Calu3 (cell line): ENCODE measurements at regions not wholly inside any gene's neighbourhood (a gene's known extent, or its start where the extent isn't known, plus 50 kb on each side); places are given as distances from the start of the nearest gene placed in this dataset.

Experiments used
- BruUV-seq: library from RNA; stranded (reverse); fragments of 400-500 nt; replicated peaks from 2 replicates; lab custom pipeline; 2021; lab: Mats Ljungman, UMichigan
- CTCF ChIA-PET: fragments of 300-600 bp; sonication (Branson Sonifier 250); formaldehyde crosslinking; loops from one replicate; lab custom pipeline; 2022; ENCODE audit warnings: antibody characterized with exemption; lab: Charles Lee
- DNase-seq: peaks from one replicate; pipeline ENCODE4 v3.0.0; 2022
- H3K27ac Mint-ChIP-seq: one replicate; pipeline ENCODE4 v1.8.0; 2022; ENCODE audit warnings: mixed read lengths; ENCODE audit not compliant: unreplicated experiment
- H3K27me3 Mint-ChIP-seq: one replicate; pipeline ENCODE4 v1.8.0; 2022; ENCODE audit warnings: mixed read lengths; ENCODE audit not compliant: unreplicated experiment
- H3K36me3 Mint-ChIP-seq: one replicate; pipeline ENCODE4 v1.8.0; 2022; ENCODE audit warnings: mild to moderate bottlenecking, moderate library complexity, mixed read lengths; ENCODE audit not compliant: insufficient read depth, unreplicated experiment
- H3K4me1 Mint-ChIP-seq: one replicate; pipeline ENCODE4 v1.8.0; 2022; ENCODE audit warnings: mild to moderate bottlenecking, low read depth, mixed read lengths; ENCODE audit not compliant: unreplicated experiment
- H3K4me3 Mint-ChIP-seq: one replicate; pipeline ENCODE4 v1.8.0; 2022; ENCODE audit warnings: mild to moderate bottlenecking, low read depth, moderate library complexity, mixed read lengths; ENCODE audit not compliant: unreplicated experiment
- H3K9me3 Mint-ChIP-seq: one replicate; pipeline ENCODE4 v1.8.0; 2022; ENCODE audit warnings: low read depth, mixed read lengths; ENCODE audit not compliant: unreplicated experiment
- CTCF ChIP-seq: fragments of 200-600 bp; IDR thresholded peaks from one replicate; pipeline ENCODE4 v1.8.0; 2022; ENCODE audit warnings: antibody characterized with exemption; ENCODE audit not compliant: unreplicated experiment
- intact Hi-C: fragments of 100-400 bp; cut with micrococcal nuclease; formaldehyde crosslinking; loops from one replicate; pipeline ENCODE4 v1.10.0; 2022; ENCODE audit not compliant: unreplicated experiment

- H3K4me3 Mint-ChIP-seq, result no peak overlapping the region
- H3K4me1 Mint-ChIP-seq, result no peaks in the 10 kb centered on the region
- intact Hi-C loops, result no loop called here
- no peak for TF ChIP-seq CTCF
- no peaks in the 10 kb centered on the region for H3K27me3 Mint-ChIP-seq
- CTCF ChIA-PET, result interaction anchor here (0.6 kb wide), 2 partner anchors 388 to 1171 kb away, joined by 3 to 4 read pairs; no protein-coding TSS in a partner anchor
- H3K27ac Mint-ChIP-seq, result peak overlapping the region; percentile 74
- no TSS peak for BruUV-seq
- no peak for DNase-seq
- no peaks in the 10 kb centered on the region for H3K9me3 Mint-ChIP-seq
- no peaks in the 10 kb centered on the region for H3K36me3 Mint-ChIP-seq
These were observed 615.0 kb downstream of the TMA16 start for GRCh38 chr4:164109503-164109902.

GRCh38 chr4:164115236-164115635 lies 620.7 kb downstream of the TMA16 start:
- TF ChIP-seq CTCF, result no peak
- CTCF ChIA-PET, result no interaction called here
- H3K4me1 Mint-ChIP-seq, result no peaks in the 10 kb centered on the region
- intact Hi-C loops, result no loop called here
- H3K9me3 Mint-ChIP-seq, result no peaks in the 10 kb centered on the region
- H3K36me3 Mint-ChIP-seq, result no peaks in the 10 kb centered on the region
- no TSS peak for BruUV-seq
- no peak overlapping the region for H3K4me3 Mint-ChIP-seq
- DNase-seq, result no peak
- H3K27ac Mint-ChIP-seq, result no peak overlapping the region
- H3K27me3 Mint-ChIP-seq, result no peaks in the 10 kb centered on the region

- no peak for DNase-seq
- intact Hi-C loops, result no loop called here
- Mint-ChIP-seq H3K36me3 (no peaks in the 10 kb centered on the region), H3K4me3 (no peak overlapping the region), H3K27me3 (no peaks in the 10 kb centered on the region), H3K9me3 (no peaks in the 10 kb centered on the region), H3K27ac (no peak overlapping the region), H3K4me1 (no peaks in the 10 kb centered on the region)
- CTCF ChIA-PET, result interaction anchor here (0.5 kb wide), 1 partner anchor 939 kb away, joined by 4 read pairs; no protein-coding TSS in a partner anchor
- no peak for TF ChIP-seq CTCF
- no TSS peak for BruUV-seq
These were observed 621.8 kb downstream of the TMA16 start for GRCh38 chr4:164116286-164116685.

- intact Hi-C loops, result no loop called here
- CTCF ChIA-PET, result no interaction called here
- H3K4me3 Mint-ChIP-seq, result no peak overlapping the region
- no peak overlapping the region for H3K27ac Mint-ChIP-seq
- H3K27me3 Mint-ChIP-seq, result no peaks in the 10 kb centered on the region
- TF ChIP-seq CTCF, result no peak
- H3K4me1 Mint-ChIP-seq, result peaks cover 9% of the 10 kb centered on the region
- no peaks in the 10 kb centered on the region for H3K9me3 Mint-ChIP-seq
- DNase-seq, result no peak
- no TSS peak for BruUV-seq
- no peaks in the 10 kb centered on the region for H3K36me3 Mint-ChIP-seq
These were observed 619.5 kb upstream of the SMIM31 start for GRCh38 chr4:164134388-164134787.
